ENCODE measurements at regions not wholly inside any gene's neighbourhood (a gene's known extent, or its start where the extent isn't known, plus 50 kb on each side); places are given as distances from the start of the nearest gene placed in this dataset.

DNA sequence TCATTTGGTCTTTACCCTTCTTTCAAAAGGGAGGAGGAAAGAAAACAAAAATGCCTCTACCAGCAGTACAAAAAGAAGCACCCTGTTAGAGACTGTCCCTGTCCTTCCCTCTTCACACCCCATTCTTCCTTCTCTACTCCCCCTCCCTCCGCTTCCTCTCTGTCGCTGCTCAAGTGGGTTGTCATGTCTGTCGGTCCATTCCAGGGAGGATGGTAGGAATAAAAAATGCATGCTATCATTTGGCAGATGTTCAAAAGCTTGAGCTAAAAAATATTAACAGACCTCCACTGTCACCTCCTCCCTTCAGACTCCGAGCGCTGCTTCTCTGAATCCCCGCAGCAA is 482.0 kb downstream of the BCL11A start:
- TF ChIP-seq, protein P1, sequence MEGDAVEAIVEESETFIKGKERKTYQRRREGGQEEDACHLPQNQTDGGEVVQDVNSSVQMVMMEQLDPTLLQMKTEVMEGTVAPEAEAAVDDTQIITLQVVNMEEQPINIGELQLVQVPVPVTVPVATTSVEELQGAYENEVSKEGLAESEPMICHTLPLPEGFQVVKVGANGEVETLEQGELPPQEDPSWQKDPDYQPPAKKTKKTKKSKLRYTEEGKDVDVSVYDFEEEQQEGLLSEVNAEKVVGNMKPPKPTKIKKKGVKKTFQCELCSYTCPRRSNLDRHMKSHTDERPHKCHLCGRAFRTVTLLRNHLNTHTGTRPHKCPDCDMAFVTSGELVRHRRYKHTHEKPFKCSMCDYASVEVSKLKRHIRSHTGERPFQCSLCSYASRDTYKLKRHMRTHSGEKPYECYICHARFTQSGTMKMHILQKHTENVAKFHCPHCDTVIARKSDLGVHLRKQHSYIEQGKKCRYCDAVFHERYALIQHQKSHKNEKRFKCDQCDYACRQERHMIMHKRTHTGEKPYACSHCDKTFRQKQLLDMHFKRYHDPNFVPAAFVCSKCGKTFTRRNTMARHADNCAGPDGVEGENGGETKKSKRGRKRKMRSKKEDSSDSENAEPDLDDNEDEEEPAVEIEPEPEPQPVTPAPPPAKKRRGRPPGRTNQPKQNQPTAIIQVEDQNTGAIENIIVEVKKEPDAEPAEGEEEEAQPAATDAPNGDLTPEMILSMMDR (IDR thresholded peaks at IDR 0.05): no peak
- no peak for TF ChIP-seq POLR2AphosphoS5 (IDR thresholded peaks at IDR 0.05; ENCODE audit: low read depth, low read length)
- TF ChIP-seq TCF7L2 (IDR thresholded peaks at IDR 0.05; ENCODE audit: low read depth, low read length): no peak
- TF ChIP-seq REST (IDR thresholded peaks at IDR 0.05; ENCODE audit: insufficient read depth in 1 of 2, low read depth in 2 of 2, low read length in 1 of 2): no peak
